ENCODE measurements at regions not wholly inside any gene's neighbourhood (a gene's known extent, or its start where the extent isn't known, plus 50 kb on each side); places are given as distances from the start of the nearest gene placed in this dataset.

DNA sequence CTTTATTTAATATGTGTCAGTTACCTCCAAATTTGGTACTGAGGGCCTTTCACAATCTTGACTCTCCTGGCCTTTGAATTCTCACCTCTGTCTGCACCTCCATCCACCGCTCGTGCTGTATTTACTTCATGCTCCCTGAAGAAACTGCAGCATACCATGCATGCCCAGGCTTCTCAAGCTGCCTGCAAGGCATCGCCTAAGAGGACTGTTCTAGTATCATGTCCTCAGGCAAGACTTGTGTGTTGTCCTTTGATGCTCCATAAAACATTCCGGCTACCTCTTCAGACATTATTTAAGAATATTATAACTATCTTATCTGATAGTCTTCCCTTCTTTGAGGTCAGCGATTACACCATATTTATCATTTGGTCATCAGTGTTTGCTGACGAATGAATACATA lies 682.5 kb downstream of the NR2F2 start:
- no peaks in the 10 kb centered on the region for H3K4me1 ChIP-seq (ENCODE audit: control insufficient read depth, insufficient read depth, low read length)
- no peak overlapping the region for H3K14ac ChIP-seq (replicated peaks; ENCODE audit: low read depth, low read length)
- ChIA-PET CTCF (no interaction called here), POLR2A (ENCODE audit: unreplicated experiment) (no interaction called here)
- no peaks in the 10 kb centered on the region for H3K79me1 ChIP-seq (ENCODE audit: low read depth in 1 of 2, low read length in 2 of 2)
- no peak overlapping the region for H4K8ac ChIP-seq (ENCODE audit: low read depth in 2 of 2, low read length in 2 of 2)
- no peak overlapping the region for H3K4me2 ChIP-seq (ENCODE audit: low read depth, low read length)
- H2BK15ac ChIP-seq (ENCODE audit: low read depth, low read length), result no peak overlapping the region
- peaks cover 8% of the 10 kb centered on the region for H3K9me3 ChIP-seq (ENCODE audit: control insufficient read depth, insufficient read depth, low read length)
- DNase-seq, result no peak
- H2AFZ ChIP-seq (replicated peaks; ENCODE audit: low read length, poor library complexity), result no peak overlapping the region
- no peak overlapping the region for H2AK9ac ChIP-seq (replicated peaks; ENCODE audit: low read depth, low read length, poor library complexity)
- no peak overlapping the region for H3K9ac ChIP-seq (ENCODE audit: low read depth, low read length)
- ATAC-seq (ENCODE audit: low read depth), result no peak
- H3K9me1 ChIP-seq (ENCODE audit: insufficient read depth, low read length), result no peaks in the 10 kb centered on the region
- H3K18ac ChIP-seq (ENCODE audit: low read depth, low read length), result no peak overlapping the region
- dilution Hi-C loops (cut with HindIII; ENCODE audit: low sequenced_read_pairs, unreplicated experiment) (no loop called here), intact Hi-C loops (cut with micrococcal nuclease) (no loop called here), in situ Hi-C loops (cut with MboI; ENCODE audit: low sequenced_read_pairs) (no loop called here)
- no peaks in the 10 kb centered on the region for H3K27me3 ChIP-seq (ENCODE audit: control insufficient read depth, insufficient read depth, low read length)
- H3K4ac ChIP-seq (ENCODE audit: low read depth, low read length), result no peak overlapping the region
- no peak overlapping the region for H2BK5ac ChIP-seq (ENCODE audit: low read depth, low read length, poor library complexity, severe bottlenecking)
- no peak overlapping the region for H4K91ac ChIP-seq (ENCODE audit: insufficient read depth, low read depth, low read length)
- no peaks in the 10 kb centered on the region for H4K20me1 ChIP-seq (ENCODE audit: insufficient read depth, low read length)
- BruUV-seq (replicated peaks), result no TSS peak
- no peak overlapping the region for H4K5ac ChIP-seq (ENCODE audit: low read depth, low read length)
- no peak overlapping the region for H3K23ac ChIP-seq (ENCODE audit: low read depth, low read length)
- TF ChIP-seq MXI1 (IDR thresholded peaks at IDR 0.05; ENCODE audit: borderline replicate concordance, low read depth, low read length) (no peak), SMC3 (IDR thresholded peaks at IDR 0.05; ENCODE audit: low read depth, low read length) (no peak), MAFK (IDR thresholded peaks at IDR 0.05; ENCODE audit: low read depth, low read length) (no peak), RAD21 (IDR thresholded peaks at IDR 0.05; ENCODE audit: low read length) (no peak), POLR2A (IDR thresholded peaks at IDR 0.05; ENCODE audit: low read depth, low read length) (no peak), FOS (IDR thresholded peaks at IDR 0.05; ENCODE audit: low read depth, low read length) (no peak), RCOR1 (IDR thresholded peaks at IDR 0.05; ENCODE audit: insufficient replicate concordance, low read length) (no peak), ELK1 (IDR thresholded peaks at IDR 0.05; ENCODE audit: borderline replicate concordance, low read depth, low read length) (no peak), NFE2L2 (IDR thresholded peaks at IDR 0.05; ENCODE audit: low read depth, low read length) (no peak), CHD1 (IDR thresholded peaks at IDR 0.05; ENCODE audit: low read depth, low read length) (no peak), MAZ (IDR thresholded peaks at IDR 0.05; ENCODE audit: borderline replicate concordance, low read depth, low read length) (no peak), CTCF (conservative IDR thresholded peaks at IDR 0.05; ENCODE audit: low read depth, low read length) (no peak)
- TF ChIP-seq, protein P1, sequence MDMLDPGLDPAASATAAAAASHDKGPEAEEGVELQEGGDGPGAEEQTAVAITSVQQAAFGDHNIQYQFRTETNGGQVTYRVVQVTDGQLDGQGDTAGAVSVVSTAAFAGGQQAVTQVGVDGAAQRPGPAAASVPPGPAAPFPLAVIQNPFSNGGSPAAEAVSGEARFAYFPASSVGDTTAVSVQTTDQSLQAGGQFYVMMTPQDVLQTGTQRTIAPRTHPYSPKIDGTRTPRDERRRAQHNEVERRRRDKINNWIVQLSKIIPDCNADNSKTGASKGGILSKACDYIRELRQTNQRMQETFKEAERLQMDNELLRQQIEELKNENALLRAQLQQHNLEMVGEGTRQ (IDR thresholded peaks at IDR 0.05; ENCODE audit: low read depth, low read length), result no peak
- H2BK120ac ChIP-seq (ENCODE audit: low read depth, low read length), result no peak overlapping the region
- H3K56ac ChIP-seq (ENCODE audit: extremely low read depth, insufficient read depth, low read length), result no peak overlapping the region
- no peak overlapping the region for H3K4me3 ChIP-seq (ENCODE audit: insufficient read depth, low read depth, low read length)
- H2AK5ac ChIP-seq (ENCODE audit: low read depth, low read length), result no peak overlapping the region
- H3K27ac ChIP-seq (ENCODE audit: insufficient read depth, low read length), result no peak overlapping the region
- no CpG with 5 or more reads among the region's 6 CpGs for WGBS, 2 experiments (ENCODE audit: extremely low coverage in 2 of 2, insufficient read length in 1 of 2)
- H3K36me3 ChIP-seq (ENCODE audit: control insufficient read depth, insufficient read depth, low read length), result no peaks in the 10 kb centered on the region
- H2BK20ac ChIP-seq (ENCODE audit: low read depth, low read length), result no peak overlapping the region

All from IMR-90 (cell line).